Testis (tissue), 2 donors: ENCODE measurements at regions not wholly inside any gene's neighbourhood (a gene's known extent, or its start where the extent isn't known, plus 50 kb on each side); places are given as distances from the start of the nearest gene placed in this dataset.

Experiments used
- CTCF ChIP-seq, 3 experiments: fragments of 450-650 bp in 2 of 3; fragments of 200-600 bp in 1 of 3; sonication (generic) in 1 of 3; IDR thresholded peaks; one replicate each; pipeline ENCODE4 v1.5.1; 2016 to 2019; ENCODE audit warnings: antibody characterized with exemption in 3 of 3, mild to moderate bottlenecking in 2 of 3, moderate library complexity in 1 of 3
- POLR2A ChIP-seq: fragments of 450-650 bp; IDR thresholded peaks from one replicate; pipeline ENCODE4 v1.6.1; 2017; ENCODE audit warnings: antibody characterized with exemption, mild to moderate bottlenecking, moderate library complexity

DNA sequence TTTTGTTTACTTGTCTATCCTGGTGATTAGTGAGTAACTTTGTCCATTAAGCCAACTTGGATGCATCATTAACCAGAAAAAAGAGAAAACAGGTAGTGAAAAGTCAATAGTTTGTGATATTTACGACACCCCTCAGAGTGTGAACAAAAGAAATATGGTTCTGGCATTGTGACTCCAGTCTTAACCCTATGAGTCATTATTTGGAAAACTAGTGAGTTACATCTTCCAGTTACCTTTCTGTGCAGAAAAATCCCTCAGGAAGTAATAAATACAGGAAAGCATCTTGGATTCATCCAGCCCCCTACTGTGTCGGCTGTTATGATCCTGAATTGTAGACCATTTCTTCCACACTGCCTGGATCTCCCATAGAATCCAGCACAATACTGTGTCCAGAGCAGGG, 379.1 kb downstream of the GALC start:
- TF ChIP-seq CTCF (IDR thresholded peaks at IDR 0.05) (no peak), POLR2A (no peak)
